Neuronal stem cell (in vitro differentiated cells): ENCODE measurements at regions not wholly inside any gene's neighbourhood (a gene's known extent, or its start where the extent isn't known, plus 50 kb on each side); places are given as distances from the start of the nearest gene placed in this dataset.

Source experiments
- DNase-seq: peaks from one replicate; pipeline ENCODE4 v3.0.0-alpha.2; 2013; ENCODE audit warnings: low spot score
- H2AFZ ChIP-seq: one replicate; pipeline ENCODE4 v1.6.1; 2013; ENCODE audit warnings: mild to moderate bottlenecking, low read length, inconsistent platforms
- H2AK5ac ChIP-seq: 2 replicates; pipeline ENCODE4 v1.6.1; 2013; ENCODE audit warnings: low read depth, mild to moderate bottlenecking, inconsistent platforms, low read length, moderate library complexity, mixed read lengths
- H2BK120ac ChIP-seq: 2 replicates; pipeline ENCODE4 v1.6.1; 2013; ENCODE audit warnings: low read depth, mild to moderate bottlenecking, inconsistent platforms, low read length, moderate library complexity, mixed read lengths
- H2BK12ac ChIP-seq: one replicate; pipeline ENCODE4 v1.6.1; 2013; ENCODE audit warnings: low read length, inconsistent platforms
- H2BK15ac ChIP-seq: 2 replicates; pipeline ENCODE4 v1.6.1; 2013; ENCODE audit warnings: mild to moderate bottlenecking, low read length, inconsistent platforms, mixed read lengths
- H2BK5ac ChIP-seq: one replicate; pipeline ENCODE4 v1.6.1; 2013; ENCODE audit warnings: inconsistent platforms, mild to moderate bottlenecking, low read length, moderate library complexity
- H3K14ac ChIP-seq: one replicate; pipeline ENCODE4 v1.6.1; 2013; ENCODE audit warnings: low read length, inconsistent platforms
- H3K18ac ChIP-seq: 2 replicates; pipeline ENCODE4 v1.6.1; 2013; ENCODE audit warnings: low read length, inconsistent platforms
- H3K23ac ChIP-seq: 2 replicates; pipeline ENCODE4 v1.6.1; 2013; ENCODE audit warnings: low read depth, mild to moderate bottlenecking, mixed read lengths, low read length, inconsistent platforms; ENCODE audit not compliant: poor library complexity
- H3K27ac ChIP-seq: replicated peaks from 3 replicates; pipeline ENCODE4 v1.5.1; 2013; ENCODE audit warnings: low read length, inconsistent platforms
- H3K27me3 ChIP-seq, 3 experiments: 2 replicates each; pipeline ENCODE4 v1.6.1; 2013; ENCODE audit warnings: low read length in 3 of 3, mild to moderate bottlenecking in 2 of 3, inconsistent platforms in 1 of 3, low read depth in 1 of 3, mixed read lengths in 1 of 3, moderate library complexity in 1 of 3; ENCODE audit not compliant: control insufficient read depth in 3 of 3, insufficient read depth in 3 of 3
- H3K36me3 ChIP-seq, 2 donors: replicated peaks in 1 of 2; 2 replicates each; pipeline ENCODE4 v1.6.1; 2013; ENCODE audit warnings: low read length in 2 of 2; ENCODE audit not compliant: control insufficient read depth in 2 of 2, insufficient read depth in 2 of 2
- H3K4ac ChIP-seq: 2 replicates; pipeline ENCODE4 v1.6.1; 2013; ENCODE audit warnings: inconsistent platforms, mild to moderate bottlenecking, low read length, moderate library complexity
- H3K4me1 ChIP-seq, 2 donors: 1 replicate in 1 of 2; 2 replicates in 1 of 2; pipeline ENCODE4 v1.6.1; 2013; ENCODE audit warnings: low read length in 2 of 2, low read depth in 1 of 2; ENCODE audit not compliant: control insufficient read depth in 2 of 2, insufficient read depth in 1 of 2
- H3K4me2 ChIP-seq: one replicate; pipeline ENCODE4 v1.6.1; 2013; ENCODE audit warnings: mild to moderate bottlenecking, low read length, inconsistent platforms; ENCODE audit not compliant: insufficient read depth, poor library complexity, severe bottlenecking
- H3K4me3 ChIP-seq, 2 donors: 2 replicates each; pipeline ENCODE4 v1.5.1; 2013; ENCODE audit warnings: low read length in 2 of 2, mild to moderate bottlenecking in 2 of 2, inconsistent platforms in 1 of 2, moderate library complexity in 1 of 2
- H3K79me1 ChIP-seq: one replicate; pipeline ENCODE4 v1.6.1; 2013; ENCODE audit warnings: low read depth, mild to moderate bottlenecking, inconsistent platforms, low read length, moderate library complexity
- H3K9ac ChIP-seq: one replicate; pipeline ENCODE4 v1.6.1; 2013; ENCODE audit warnings: mild to moderate bottlenecking, low read depth, low read length, inconsistent platforms; ENCODE audit not compliant: poor library complexity
- H3K9me3 ChIP-seq, 2 donors: replicated peaks in 1 of 2; 2 replicates each; pipeline versions ENCODE3 to v1.6.1; 2013; ENCODE audit warnings: low read length in 2 of 2, mild to moderate bottlenecking in 2 of 2, inconsistent platforms in 1 of 2, low read depth in 1 of 2, mixed read lengths in 1 of 2, moderate library complexity in 1 of 2; ENCODE audit not compliant: control insufficient read depth in 2 of 2, insufficient read depth in 1 of 2
- H4K8ac ChIP-seq: one replicate; pipeline ENCODE4 v1.6.1; 2013; ENCODE audit warnings: low read depth, mild to moderate bottlenecking, inconsistent platforms, low read length, moderate library complexity
- H4K91ac ChIP-seq: one replicate; pipeline ENCODE4 v1.6.1; 2013; ENCODE audit warnings: low read length, low read depth, mild to moderate bottlenecking, inconsistent platforms; ENCODE audit not compliant: poor library complexity
- WGBS, 2 donors: extraction: QIAGEN DNeasy Blood & Tissue Kit; methylation state at CpG; one replicate each; pipeline ENCODE4 v1.1.7; 2013; ENCODE audit warnings: missing lambda C conversion rate in 2 of 2, mixed read lengths in 1 of 2; ENCODE audit not compliant: insufficient read length in 2 of 2, insufficient replicate concordance in 1 of 2; ENCODE audit errors: extremely low coverage in 2 of 2; 5-methylcytosine and 5-hydroxymethylcytosine counted together

GRCh38 chr11:43234881-43235280 lies 76.9 kb upstream of the API5 start:
- Histone ChIP-seq H4K8ac (no peak overlapping the region), H3K36me3 (no peaks in the 10 kb centered on the region), H3K4me1 (no peaks in the 10 kb centered on the region), H3K27ac (no peak overlapping the region), H2AK5ac (no peak overlapping the region), H3K23ac (no peak overlapping the region), H2AFZ (no peak overlapping the region), H3K9me3 (no peaks in the 10 kb centered on the region), H2BK5ac (no peak overlapping the region), H3K27me3 (no peaks in the 10 kb centered on the region), H3K4me3 (no peak overlapping the region), H3K18ac (no peak overlapping the region), H4K91ac (no peak overlapping the region), H3K4ac (no peak overlapping the region), H3K14ac (no peak overlapping the region), H3K79me1 (no peaks in the 10 kb centered on the region), H3K4me2 (no peak overlapping the region), H2BK15ac (no peak overlapping the region), H2BK12ac (no peak overlapping the region), H2BK120ac (no peak overlapping the region), H3K9ac (no peak overlapping the region)
- no CpG with 5 or more reads among the region's 3 CpGs for WGBS, 2 donors
- DNase-seq: no peak

- Histone ChIP-seq H3K9me3 (no peaks in the 10 kb centered on the region), H4K91ac (no peak overlapping the region), H2AK5ac (no peak overlapping the region), H3K14ac (no peak overlapping the region), H3K27me3 (no peaks in the 10 kb centered on the region), H2BK15ac (no peak overlapping the region), H2AFZ (no peak overlapping the region), H2BK120ac (no peak overlapping the region), H3K36me3 (no peaks in the 10 kb centered on the region), H2BK12ac (no peak overlapping the region), H2BK5ac (no peak overlapping the region), H3K79me1 (no peaks in the 10 kb centered on the region), H3K4me1 (peaks cover 0 to 2% of the 10 kb centered on the region in 2 donors), H3K4ac (no peak overlapping the region), H3K4me2 (no peak overlapping the region), H4K8ac (no peak overlapping the region), H3K23ac (no peak overlapping the region), H3K27ac (no peak overlapping the region), H3K4me3 (no peak overlapping the region), H3K9ac (no peak overlapping the region), H3K18ac (no peak overlapping the region)
- no peak for DNase-seq
- no CpG with 5 or more reads among the region's 3 CpGs for WGBS, 2 donors
These were observed 73.5 kb upstream of the API5 start for GRCh38 chr11:43238341-43238740.

DNA sequence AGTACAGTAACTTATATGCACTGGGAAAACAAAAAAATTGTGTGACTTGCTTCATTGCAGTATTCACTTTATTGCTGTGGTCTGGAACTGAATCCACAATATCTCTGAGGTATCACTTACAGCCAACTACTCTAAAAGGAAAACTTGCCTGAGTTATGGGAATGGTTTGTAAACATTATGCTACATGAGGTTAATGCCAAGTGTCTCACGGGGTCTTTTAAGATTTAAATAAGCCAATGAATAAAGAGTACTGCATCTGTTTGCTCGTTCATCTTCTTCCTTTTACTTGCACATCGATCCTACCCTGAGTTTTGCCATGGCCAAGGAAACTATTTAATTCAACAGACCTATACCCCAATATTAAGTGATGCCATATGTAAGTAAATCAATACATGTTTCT lies 72.0 kb upstream of the API5 start:
- Histone ChIP-seq H3K9me3 (no peaks in the 10 kb centered on the region), H2BK5ac (no peak overlapping the region), H4K8ac (no peak overlapping the region), H3K27me3 (no peaks in the 10 kb centered on the region), H2BK15ac (no peak overlapping the region), H3K4ac (no peak overlapping the region), H2AFZ (no peak overlapping the region), H3K79me1 (no peaks in the 10 kb centered on the region), H3K4me1 (peaks cover 0 to 4% of the 10 kb centered on the region in 2 donors), H3K36me3 (no peaks in the 10 kb centered on the region), H2BK120ac (no peak overlapping the region), H3K18ac (no peak overlapping the region), H4K91ac (no peak overlapping the region), H3K4me3 (no peak overlapping the region), H2AK5ac (no peak overlapping the region), H3K9ac (no peak overlapping the region), H3K14ac (no peak overlapping the region), H3K4me2 (no peak overlapping the region), H3K27ac (no peak overlapping the region), H3K23ac (no peak overlapping the region), H2BK12ac (no peak overlapping the region)
- no CpG with 5 or more reads among the region's 3 CpGs for WGBS, 2 donors
- DNase-seq: no peak

DNA sequence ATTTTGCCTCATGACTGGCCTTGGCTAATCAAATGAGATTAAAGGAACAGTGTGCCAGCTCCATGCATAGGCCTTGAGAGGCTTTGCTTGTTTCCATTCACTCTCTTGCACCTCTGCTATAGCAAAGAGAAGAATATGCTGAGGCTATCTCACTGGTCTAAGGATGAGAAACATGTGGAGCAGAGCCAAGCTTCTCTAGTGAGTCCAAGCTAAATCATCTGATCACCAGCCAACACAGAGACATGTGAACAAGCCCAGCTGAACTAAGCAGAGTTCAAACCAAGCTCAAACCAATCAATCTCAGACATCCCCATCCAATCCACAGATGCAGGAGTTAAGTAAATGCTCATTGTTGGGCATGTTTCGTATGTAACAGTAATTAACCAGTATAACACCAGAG lies 69.4 kb upstream of the API5 start:
- Histone ChIP-seq H2BK5ac (no peak overlapping the region), H2BK120ac (no peak overlapping the region), H3K14ac (no peak overlapping the region), H4K8ac (no peak overlapping the region), H3K27ac (no peak overlapping the region), H3K4me3 (no peak overlapping the region), H3K36me3 (no peaks in the 10 kb centered on the region), H2BK15ac (no peak overlapping the region), H3K4me1 (peaks cover 0 to 4% of the 10 kb centered on the region in 2 donors), H3K9me3 (no peaks in the 10 kb centered on the region), H2AFZ (no peak overlapping the region), H3K27me3 (no peaks in the 10 kb centered on the region), H3K23ac (no peak overlapping the region), H3K79me1 (no peaks in the 10 kb centered on the region), H3K9ac (no peak overlapping the region), H2BK12ac (no peak overlapping the region), H3K4me2 (no peak overlapping the region), H3K4ac (no peak overlapping the region), H4K91ac (no peak overlapping the region), H3K18ac (no peak overlapping the region), H2AK5ac (no peak overlapping the region)
- no peak for DNase-seq
- no CpG with 5 or more reads among the region's 1 CpG for WGBS, 2 donors
